KMS-11 (cell line): ENCODE measurements at regions not wholly inside any gene's neighbourhood (a gene's known extent, or its start where the extent isn't known, plus 50 kb on each side); places are given as distances from the start of the nearest gene placed in this dataset.
"Not testable (repeated sequence)": the region's sequence is repeated elsewhere in the genome, so short reads cannot be mapped to it uniquely, and the experiment has no call there.

Source experiments
- H2AFZ ChIP-seq: fragments of 200-600 bp; sonication (generic); 2 replicates; pipeline ENCODE4 v1.6.1; 2016; ENCODE audit warnings: antibody characterized with exemption, mixed run types, low read depth
- H3K27ac ChIP-seq: fragments of 200-600 bp; sonication (generic); 2 replicates; pipeline ENCODE4 v1.6.1; 2016; ENCODE audit warnings: mild to moderate bottlenecking, mixed run types
- H3K27me3 ChIP-seq: fragments of 200-600 bp; sonication (generic); 2 replicates; pipeline ENCODE4 v1.6.1; 2017; ENCODE audit warnings: mild to moderate bottlenecking, low read depth, mixed run types, moderate library complexity; ENCODE audit not compliant: insufficient read depth
- H3K36me3 ChIP-seq: fragments of 200-600 bp; sonication (generic); 2 replicates; pipeline ENCODE4 v1.6.1; 2017; ENCODE audit warnings: mild to moderate bottlenecking, mixed run types; ENCODE audit not compliant: insufficient read depth
- H3K4me1 ChIP-seq: fragments of 200-600 bp; sonication (generic); 2 replicates; pipeline ENCODE4 v1.6.1; 2016; ENCODE audit warnings: mild to moderate bottlenecking, low read depth, mixed run types; ENCODE audit not compliant: poor library complexity, severe bottlenecking
- H3K4me2 ChIP-seq: fragments of 200-600 bp; sonication (generic); 2 replicates; pipeline ENCODE4 v1.7.0; 2016; ENCODE audit warnings: mild to moderate bottlenecking, mixed run types
- H3K4me3 ChIP-seq: fragments of 200-600 bp; sonication (generic); IDR thresholded peaks from 2 replicates; pipeline ENCODE4 v1.6.1; 2017; ENCODE audit warnings: low read depth, low read length, mixed read lengths; ENCODE audit not compliant: insufficient read depth
- H3K79me2 ChIP-seq: fragments of 200-600 bp; sonication (generic); 2 replicates; pipeline ENCODE4 v1.6.1; 2016; ENCODE audit warnings: low read depth, mixed run types; ENCODE audit not compliant: insufficient read depth
- H3K9ac ChIP-seq: fragments of 200-600 bp; sonication (generic); 2 replicates; pipeline ENCODE4 v1.6.1; 2016; ENCODE audit warnings: mild to moderate bottlenecking, mixed run types
- H4K20me1 ChIP-seq: fragments of 200-600 bp; sonication (generic); 2 replicates; pipeline ENCODE4 v1.6.1; 2016; ENCODE audit warnings: mild to moderate bottlenecking, mixed run types; ENCODE audit not compliant: insufficient read depth
- TF ChIP-seq, protein P1 (sequence below): fragments of 200-600 bp; sonication (generic); conservative IDR thresholded peaks from 2 replicates; pipeline ENCODE4 v1.6.1; 2017; ENCODE audit warnings: low read depth, mild to moderate bottlenecking, antibody characterized with exemption, low read length, moderate library complexity, mixed read lengths

GRCh38 chr7:41403291-41403690 is 299.6 kb downstream of the INHBA start:
- no peaks in the 10 kb centered on the region for H3K27me3 ChIP-seq
- no peak overlapping the region for H2AFZ ChIP-seq
- H3K4me1 ChIP-seq = no peaks in the 10 kb centered on the region
- H3K36me3 ChIP-seq = no peaks in the 10 kb centered on the region
- no peak overlapping the region for H3K9ac ChIP-seq
- no peak overlapping the region for H3K4me3 ChIP-seq
- TF ChIP-seq, protein P1, sequence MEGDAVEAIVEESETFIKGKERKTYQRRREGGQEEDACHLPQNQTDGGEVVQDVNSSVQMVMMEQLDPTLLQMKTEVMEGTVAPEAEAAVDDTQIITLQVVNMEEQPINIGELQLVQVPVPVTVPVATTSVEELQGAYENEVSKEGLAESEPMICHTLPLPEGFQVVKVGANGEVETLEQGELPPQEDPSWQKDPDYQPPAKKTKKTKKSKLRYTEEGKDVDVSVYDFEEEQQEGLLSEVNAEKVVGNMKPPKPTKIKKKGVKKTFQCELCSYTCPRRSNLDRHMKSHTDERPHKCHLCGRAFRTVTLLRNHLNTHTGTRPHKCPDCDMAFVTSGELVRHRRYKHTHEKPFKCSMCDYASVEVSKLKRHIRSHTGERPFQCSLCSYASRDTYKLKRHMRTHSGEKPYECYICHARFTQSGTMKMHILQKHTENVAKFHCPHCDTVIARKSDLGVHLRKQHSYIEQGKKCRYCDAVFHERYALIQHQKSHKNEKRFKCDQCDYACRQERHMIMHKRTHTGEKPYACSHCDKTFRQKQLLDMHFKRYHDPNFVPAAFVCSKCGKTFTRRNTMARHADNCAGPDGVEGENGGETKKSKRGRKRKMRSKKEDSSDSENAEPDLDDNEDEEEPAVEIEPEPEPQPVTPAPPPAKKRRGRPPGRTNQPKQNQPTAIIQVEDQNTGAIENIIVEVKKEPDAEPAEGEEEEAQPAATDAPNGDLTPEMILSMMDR = no peak
- H3K79me2 ChIP-seq = no peaks in the 10 kb centered on the region
- no peak overlapping the region for H3K4me2 ChIP-seq
- H3K27ac ChIP-seq = no peak overlapping the region
- no peaks in the 10 kb centered on the region for H4K20me1 ChIP-seq

DNA sequence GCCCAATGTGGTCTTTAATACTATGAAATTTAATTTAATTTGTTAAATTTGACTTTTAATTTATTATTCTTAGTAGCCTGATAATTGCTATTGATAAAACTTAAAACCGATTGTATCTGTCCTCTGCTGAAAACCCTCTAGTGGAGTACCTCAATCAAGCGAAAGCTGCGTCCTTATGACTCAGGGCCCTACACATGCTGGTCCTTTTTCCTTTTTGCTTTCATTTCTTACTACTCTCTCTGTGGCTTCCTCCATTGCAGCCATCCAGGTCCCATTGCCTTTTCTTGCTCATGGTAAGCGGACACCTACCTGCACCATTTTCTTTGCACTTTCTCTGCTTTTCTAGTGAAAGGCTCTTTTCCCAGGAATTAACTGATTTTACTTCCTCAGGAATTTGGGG is 301.1 kb downstream of the INHBA start:
- TF ChIP-seq, protein P1 = no peak
- H3K36me3 ChIP-seq = no peaks in the 10 kb centered on the region
- H4K20me1 ChIP-seq = no peaks in the 10 kb centered on the region
- H3K4me3 ChIP-seq = no peak overlapping the region
- H3K79me2 ChIP-seq = no peaks in the 10 kb centered on the region
- no peak overlapping the region for H3K4me2 ChIP-seq
- H3K27ac ChIP-seq = no peak overlapping the region
- H3K9ac ChIP-seq = no peak overlapping the region
- no peaks in the 10 kb centered on the region for H3K27me3 ChIP-seq
- no peak overlapping the region for H2AFZ ChIP-seq
- no peaks in the 10 kb centered on the region for H3K4me1 ChIP-seq

GRCh38 chr7:41399171-41399570 is 303.7 kb downstream of the INHBA start:
- H3K4me2 ChIP-seq = no peak overlapping the region
- H3K4me1 ChIP-seq = no peaks in the 10 kb centered on the region
- H3K9ac ChIP-seq = no peak overlapping the region
- H3K36me3 ChIP-seq = no peaks in the 10 kb centered on the region
- TF ChIP-seq, protein P1 = no peak
- H3K27me3 ChIP-seq = no peaks in the 10 kb centered on the region
- no peaks in the 10 kb centered on the region for H4K20me1 ChIP-seq
- no peak overlapping the region for H3K4me3 ChIP-seq
- no peak overlapping the region for H2AFZ ChIP-seq
- H3K27ac ChIP-seq = no peak overlapping the region
- no peaks in the 10 kb centered on the region for H3K79me2 ChIP-seq

GRCh38 chr7:41391818-41392217 is 311.1 kb downstream of the INHBA start:
- H3K4me3 ChIP-seq = no peak overlapping the region
- no peak overlapping the region for H3K9ac ChIP-seq
- H2AFZ ChIP-seq = no peak overlapping the region
- no peak overlapping the region for H3K4me2 ChIP-seq
- no peaks in the 10 kb centered on the region for H4K20me1 ChIP-seq
- no peaks in the 10 kb centered on the region for H3K27me3 ChIP-seq
- no peaks in the 10 kb centered on the region for H3K36me3 ChIP-seq
- H3K79me2 ChIP-seq = no peaks in the 10 kb centered on the region
- TF ChIP-seq, protein P1 = no peak
- H3K4me1 ChIP-seq = no peaks in the 10 kb centered on the region
- H3K27ac ChIP-seq = no peak overlapping the region

GRCh38 chr7:41388933-41389332 is 314.0 kb downstream of the INHBA start:
- H3K4me1 ChIP-seq, H3K4me2 ChIP-seq, H2AFZ ChIP-seq, H3K27ac ChIP-seq, H3K4me3 ChIP-seq, H3K79me2 ChIP-seq, H4K20me1 ChIP-seq, H3K27me3 ChIP-seq, H3K9ac ChIP-seq, H3K36me3 ChIP-seq: not testable (repeated sequence)
